NCI-H82 treated with DMSO at 0.1 percent for 48 hours (cell line): ENCODE measurements at regions not wholly inside any gene's neighbourhood (a gene's known extent, or its start where the extent isn't known, plus 50 kb on each side); places are given as distances from the start of the nearest gene placed in this dataset.
"Not testable (repeated sequence)": the region's sequence is repeated elsewhere in the genome, so short reads cannot be mapped to it uniquely, and the experiment has no call there.

Experiments used
- DNase-seq: peaks from one replicate; lab custom pipeline; 2025; ENCODE audit not compliant: unreplicated experiment; lab: John Stamatoyannopoulos, UW

DNA sequence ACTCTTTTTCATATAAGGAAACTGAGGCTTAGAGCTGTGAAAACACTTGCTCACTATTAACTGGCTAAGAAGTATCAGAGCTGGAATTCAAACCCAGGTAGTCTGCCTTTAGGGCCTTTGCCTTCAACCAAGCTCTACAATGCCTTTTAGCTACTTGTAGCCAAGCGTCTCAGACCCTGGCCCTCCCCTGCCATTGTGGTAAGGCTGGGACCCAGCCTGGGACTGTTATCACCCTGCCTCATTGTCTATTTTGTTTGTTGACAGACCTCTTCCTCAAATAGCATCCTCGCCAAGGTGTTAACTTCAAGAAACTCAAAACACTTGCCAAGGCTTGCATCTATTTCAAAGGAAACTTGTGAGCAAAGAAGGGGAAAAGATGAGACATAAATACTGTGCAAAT lies 76.7 kb upstream of the CD28 start:
- DNase-seq = no peak

DNA sequence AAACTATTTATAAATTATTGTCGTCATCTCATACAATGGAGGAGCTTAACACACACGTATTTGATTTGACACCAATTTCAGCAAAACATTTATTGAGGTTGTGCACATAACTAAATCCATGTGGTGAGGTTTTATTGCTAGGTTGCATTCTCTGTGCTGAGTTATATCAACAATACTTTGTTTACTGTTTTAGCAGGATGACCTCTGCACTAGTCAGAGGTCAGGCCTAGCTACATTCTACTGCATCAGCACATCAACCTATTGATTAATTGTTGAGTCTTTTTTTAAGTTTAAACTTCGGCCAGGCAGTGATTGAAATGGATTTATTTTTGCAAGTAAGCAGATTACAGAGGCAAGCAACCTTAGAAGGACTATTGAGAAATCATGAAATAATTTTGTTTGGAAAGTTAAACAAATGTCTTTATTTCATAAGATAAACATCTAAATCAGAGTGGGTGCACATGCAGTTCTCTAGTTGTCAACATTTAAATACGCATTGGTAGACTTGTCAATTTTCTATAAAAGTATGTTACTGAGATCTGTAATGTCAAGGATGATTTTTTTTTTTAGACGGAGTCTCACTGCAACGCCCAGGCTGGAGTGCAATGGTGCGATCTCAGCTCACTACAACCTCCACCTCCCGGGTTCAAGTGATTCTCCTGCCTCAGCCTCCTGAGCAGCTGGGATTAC lies 75.2 kb upstream of the CD28 start:
- DNase-seq = no peak

- DNase-seq = no peak
Measured at GRCh38 chr2:203636588-203637470, 69.6 kb upstream of the CD28 start.

DNA sequence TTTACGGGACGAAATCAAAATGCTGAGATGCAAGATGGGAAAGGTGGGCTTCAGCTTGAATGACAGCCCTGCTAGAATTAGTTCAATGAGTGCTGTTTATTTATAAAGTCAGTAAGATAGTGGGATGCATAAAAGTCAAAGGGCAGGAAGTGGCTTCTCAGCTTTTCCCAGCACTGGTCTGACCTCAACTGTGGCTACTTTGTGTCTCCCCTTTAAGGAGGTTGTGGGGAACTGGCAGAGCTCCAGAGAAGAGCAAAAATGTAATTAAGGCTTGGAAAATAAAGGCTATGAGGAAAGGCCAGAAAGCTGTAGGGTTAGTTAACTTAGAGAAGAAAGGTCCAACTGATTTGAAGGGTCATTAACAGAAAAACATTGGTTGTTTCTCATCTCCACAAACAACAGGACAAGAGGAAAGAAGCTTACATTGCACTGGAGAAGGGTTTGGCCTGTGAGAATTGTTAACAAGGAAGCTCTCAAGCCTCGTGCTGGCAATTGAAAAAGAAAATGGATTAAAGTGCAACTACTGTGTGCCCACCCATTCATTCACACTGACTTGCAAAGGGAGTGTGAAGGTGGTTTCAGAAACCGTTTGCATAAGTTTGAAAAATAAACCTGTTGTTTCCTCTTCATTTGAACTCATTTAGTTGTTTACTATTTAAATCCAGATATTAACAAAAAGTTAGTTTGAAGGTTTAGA lies 68.8 kb upstream of the CD28 start:
- DNase-seq = no peak

GRCh38 chr2:203641865-203642264 lies 64.6 kb upstream of the CD28 start:
- not testable (repeated sequence) for DNase-seq

DNA sequence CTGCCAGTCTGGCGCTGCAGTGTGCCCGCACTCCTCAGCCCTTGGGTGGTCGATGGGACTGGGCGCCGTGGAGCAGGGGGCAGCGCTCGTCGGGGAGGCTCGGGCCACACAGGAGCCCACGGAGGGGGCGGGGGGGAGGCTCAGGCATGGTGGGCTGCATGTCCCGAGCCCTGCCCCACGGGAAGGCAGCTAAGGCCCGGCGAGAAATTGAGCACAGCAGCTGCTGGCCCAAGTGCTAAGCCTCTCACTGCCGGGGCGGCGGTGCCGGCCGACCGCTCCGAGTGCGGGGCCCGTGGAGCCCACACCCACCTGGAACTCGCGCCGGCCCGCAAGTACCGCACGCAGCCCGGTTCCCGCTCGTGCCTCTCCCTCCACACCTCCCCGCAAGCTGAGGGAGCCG lies 63.6 kb upstream of the CD28 start:
- DNase-seq = not testable (repeated sequence)

GRCh38 chr2:203645831-203646230 lies 60.6 kb upstream of the CD28 start:
- no peak for DNase-seq

DNA sequence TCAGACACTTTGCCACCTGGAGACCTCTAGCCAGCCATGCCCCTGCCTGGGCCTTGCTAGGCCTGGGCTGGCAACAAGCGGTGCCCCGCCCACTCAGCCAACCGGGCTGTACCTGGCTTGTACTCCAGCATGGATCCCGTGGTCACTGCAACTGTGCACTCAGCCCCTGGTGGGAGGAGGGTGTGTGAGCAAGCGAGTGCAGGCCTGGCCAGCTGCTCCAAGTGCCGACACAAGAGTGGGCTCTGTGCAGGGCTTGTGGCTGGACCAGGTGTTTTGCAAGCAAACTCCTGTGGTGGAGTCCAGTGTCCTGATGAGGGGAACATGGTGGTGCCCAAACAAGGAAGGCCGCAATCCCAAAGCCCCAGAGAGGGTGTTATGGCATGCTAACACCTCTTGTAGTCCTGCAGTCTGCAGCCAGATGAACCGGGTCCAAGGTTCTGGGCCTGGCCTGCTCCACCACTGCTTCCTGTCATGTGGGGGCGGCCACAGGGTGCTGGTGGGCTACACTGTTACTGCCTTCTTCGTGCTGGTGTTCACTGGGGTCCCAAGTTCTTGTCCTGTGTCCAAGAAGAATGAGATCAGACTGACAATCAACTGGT lies 60.1 kb upstream of the CD28 start:
- DNase-seq = no peak

- no peak for DNase-seq
Measured at GRCh38 chr2:203646961-203647360, 59.5 kb upstream of the CD28 start.

DNA sequence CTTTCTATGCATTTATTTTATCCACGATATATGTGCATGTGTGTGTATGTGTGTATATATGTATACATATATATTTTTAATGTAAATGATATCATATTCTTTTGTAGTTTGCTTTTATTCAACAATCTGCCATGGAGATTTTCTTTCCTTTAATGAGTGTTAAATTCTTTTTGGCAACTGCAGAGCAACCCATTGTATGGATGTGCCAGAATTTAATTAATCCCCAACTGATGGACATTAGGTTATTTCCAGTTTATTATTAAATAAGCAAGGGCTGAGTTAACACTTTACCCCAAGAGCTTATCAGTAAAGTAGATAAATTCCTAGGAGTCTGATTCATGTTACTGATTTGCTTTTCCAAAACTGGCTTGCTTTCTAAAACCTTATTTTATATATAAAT lies 58.9 kb upstream of the CD28 start:
- no peak for DNase-seq

- no peak for DNase-seq
Measured at GRCh38 chr2:203648273-203648672, 58.2 kb upstream of the CD28 start.

DNA sequence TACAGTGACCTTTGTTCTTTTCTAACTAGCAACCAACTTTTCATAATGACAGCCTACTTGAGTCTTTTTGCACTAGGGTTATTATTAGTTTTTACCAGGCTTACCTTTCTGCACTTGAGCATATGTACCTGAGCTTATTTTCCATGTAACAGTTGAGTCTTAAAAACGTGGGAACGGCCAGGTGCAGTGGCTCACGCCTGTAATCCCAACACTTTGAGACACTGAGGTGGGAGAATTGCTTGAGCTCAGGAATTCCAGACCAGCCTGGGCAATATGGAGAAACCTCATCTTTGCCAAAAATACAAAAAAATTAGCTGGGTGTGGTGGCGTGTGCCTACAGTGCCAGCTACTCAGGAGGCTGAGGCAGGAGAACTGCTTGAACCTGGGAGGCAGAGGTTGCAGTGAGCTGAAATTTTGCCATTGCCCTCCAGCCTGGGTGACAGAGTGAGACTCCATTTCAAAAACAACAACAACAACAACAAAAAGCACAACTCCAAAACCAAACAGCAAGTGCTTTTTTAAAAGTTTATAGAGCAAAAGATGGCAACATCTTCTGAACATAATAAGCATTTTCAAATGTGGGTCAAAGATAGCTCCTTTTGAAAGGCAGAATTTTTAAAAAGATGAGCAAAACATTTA lies 57.1 kb upstream of the CD28 start:
- DNase-seq = no peak

GRCh38 chr2:203650860-203651613 lies 55.4 kb upstream of the CD28 start:
- DNase-seq = peak; percentile 15

DNA sequence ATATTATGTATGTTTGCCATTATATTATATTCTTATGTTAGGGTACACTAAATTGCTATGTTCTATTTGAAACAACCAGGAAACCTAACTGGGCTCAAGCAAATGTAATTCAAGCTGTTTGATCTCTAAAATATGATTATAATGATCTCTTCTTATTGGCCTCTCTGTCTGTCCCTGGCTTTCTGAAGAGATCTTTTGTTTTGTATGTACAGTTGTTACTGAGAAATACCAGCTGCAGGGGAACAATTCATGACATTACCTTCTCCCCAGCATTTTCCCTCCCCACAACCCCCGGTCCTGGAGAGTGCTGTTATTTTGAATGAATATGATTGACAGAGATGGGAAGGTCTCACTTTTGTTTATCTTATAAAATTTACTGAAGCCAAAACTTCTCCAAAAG lies 54.8 kb upstream of the CD28 start:
- no peak for DNase-seq

- no peak for DNase-seq
Measured at GRCh38 chr2:203654826-203655225, 51.6 kb upstream of the CD28 start.

DNA sequence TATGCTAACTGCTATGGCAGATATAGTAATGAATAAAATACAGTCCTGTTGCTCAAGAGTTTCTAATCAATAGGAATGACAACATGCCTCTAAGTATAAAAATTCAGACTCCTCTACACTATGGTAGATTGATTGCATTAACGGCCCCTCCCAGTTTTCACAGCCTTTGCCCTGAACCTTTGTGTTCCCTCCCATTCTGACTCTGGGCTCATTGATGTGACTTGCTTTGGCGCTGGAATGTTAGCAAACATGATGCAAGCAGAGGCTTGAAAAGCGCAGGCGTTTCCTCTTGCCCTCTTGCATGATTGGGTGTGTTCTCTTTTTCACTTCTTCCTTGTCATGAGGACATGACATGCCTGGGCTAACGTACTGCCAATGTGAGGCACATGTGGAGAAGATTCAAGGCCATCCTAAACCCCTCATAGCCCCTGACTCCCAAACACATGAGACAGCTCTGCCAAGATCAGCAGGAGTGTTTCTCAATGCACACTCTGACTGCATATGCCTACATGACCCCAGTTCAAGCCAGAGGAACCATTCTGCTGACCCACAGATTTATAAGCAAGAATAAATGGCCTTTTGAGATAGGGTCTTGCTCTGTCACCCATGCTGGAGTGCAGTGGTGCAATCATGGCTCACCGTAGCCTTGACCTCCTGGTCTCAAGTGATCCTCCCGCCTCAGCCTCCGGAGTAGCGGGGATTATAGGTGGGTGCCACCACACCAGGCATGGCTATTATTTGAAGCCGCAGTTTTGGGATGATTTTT lies 49.7 kb upstream of the CD28 start:
- no peak for DNase-seq
